C4-2B (cell line): ENCODE measurements at regions not wholly inside any gene's neighbourhood (a gene's known extent, or its start where the extent isn't known, plus 50 kb on each side); places are given as distances from the start of the nearest gene placed in this dataset.

ENCODE experiments used
- CTCF ChIP-seq: fragments of 450-650 bp; conservative IDR thresholded peaks from 2 replicates; pipeline ENCODE4 v1.5.1; 2017; ENCODE audit warnings: mild to moderate bottlenecking
- ZFX ChIP-seq: fragments of 450-650 bp; IDR thresholded peaks from 2 replicates; pipeline ENCODE4 v1.6.1; 2017

- TF ChIP-seq CTCF (no peak), ZFX (no peak)
Measured at GRCh38 chr13:90999401-90999800, 348.1 kb upstream of the MIR17HG start.
